GM06990 (cell line): ENCODE measurements at regions not wholly inside any gene's neighbourhood (a gene's known extent, or its start where the extent isn't known, plus 50 kb on each side); places are given as distances from the start of the nearest gene placed in this dataset.

ENCODE experiments used
- DNase-seq: peaks from one replicate; pipeline ENCODE4 v3.0.0-alpha.2; 2011; ENCODE audit not compliant: insufficient read length; ENCODE audit errors: extremely low read depth
- H3K27me3 ChIP-seq: replicated peaks from 2 replicates; pipeline ENCODE4 v1.6.0; 2011; ENCODE audit warnings: low read length; ENCODE audit not compliant: control insufficient read depth, insufficient read depth
- H3K36me3 ChIP-seq: 2 replicates; pipeline ENCODE4 v1.5.1; 2011; ENCODE audit warnings: low read length; ENCODE audit not compliant: control insufficient read depth, insufficient read depth
- H3K4me3 ChIP-seq: replicated peaks from 2 replicates; pipeline ENCODE4 v1.5.1; 2011; ENCODE audit warnings: low read depth, mild to moderate bottlenecking, control low read depth, low read length
- TF ChIP-seq, protein P1 (sequence below): IDR thresholded peaks from 2 replicates; pipeline ENCODE4 v1.5.1; 2011; ENCODE audit warnings: low read length, control low read depth, mild to moderate bottlenecking, inconsistent platforms; ENCODE audit not compliant: insufficient read depth, poor library complexity, severe bottlenecking

DNA sequence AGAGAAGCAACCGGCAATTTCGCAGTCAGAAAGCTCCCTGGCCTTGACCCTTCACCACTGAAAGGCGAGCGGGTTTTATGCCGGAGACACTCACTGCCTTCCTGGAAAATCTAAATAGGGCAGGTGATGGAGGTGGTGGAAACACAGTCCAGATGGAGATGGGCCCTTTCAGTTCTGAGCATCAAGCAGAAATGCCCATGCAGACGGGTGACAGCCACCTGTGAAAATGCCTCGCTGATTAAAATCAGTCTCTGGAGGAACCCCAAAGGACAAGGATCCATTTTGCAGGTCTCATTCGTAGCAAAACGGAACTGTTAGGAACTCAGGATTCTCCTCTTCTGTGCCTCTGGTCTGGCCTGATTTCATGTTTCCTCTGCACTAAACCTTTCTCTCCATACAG, 74.2 kb downstream of the FZD10 start:
- Histone ChIP-seq H3K27me3 (no peaks in the 10 kb centered on the region), H3K4me3 (no peak overlapping the region), H3K36me3 (no peaks in the 10 kb centered on the region)
- no peak for DNase-seq
- TF ChIP-seq, protein P1, sequence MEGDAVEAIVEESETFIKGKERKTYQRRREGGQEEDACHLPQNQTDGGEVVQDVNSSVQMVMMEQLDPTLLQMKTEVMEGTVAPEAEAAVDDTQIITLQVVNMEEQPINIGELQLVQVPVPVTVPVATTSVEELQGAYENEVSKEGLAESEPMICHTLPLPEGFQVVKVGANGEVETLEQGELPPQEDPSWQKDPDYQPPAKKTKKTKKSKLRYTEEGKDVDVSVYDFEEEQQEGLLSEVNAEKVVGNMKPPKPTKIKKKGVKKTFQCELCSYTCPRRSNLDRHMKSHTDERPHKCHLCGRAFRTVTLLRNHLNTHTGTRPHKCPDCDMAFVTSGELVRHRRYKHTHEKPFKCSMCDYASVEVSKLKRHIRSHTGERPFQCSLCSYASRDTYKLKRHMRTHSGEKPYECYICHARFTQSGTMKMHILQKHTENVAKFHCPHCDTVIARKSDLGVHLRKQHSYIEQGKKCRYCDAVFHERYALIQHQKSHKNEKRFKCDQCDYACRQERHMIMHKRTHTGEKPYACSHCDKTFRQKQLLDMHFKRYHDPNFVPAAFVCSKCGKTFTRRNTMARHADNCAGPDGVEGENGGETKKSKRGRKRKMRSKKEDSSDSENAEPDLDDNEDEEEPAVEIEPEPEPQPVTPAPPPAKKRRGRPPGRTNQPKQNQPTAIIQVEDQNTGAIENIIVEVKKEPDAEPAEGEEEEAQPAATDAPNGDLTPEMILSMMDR = no peak

DNA sequence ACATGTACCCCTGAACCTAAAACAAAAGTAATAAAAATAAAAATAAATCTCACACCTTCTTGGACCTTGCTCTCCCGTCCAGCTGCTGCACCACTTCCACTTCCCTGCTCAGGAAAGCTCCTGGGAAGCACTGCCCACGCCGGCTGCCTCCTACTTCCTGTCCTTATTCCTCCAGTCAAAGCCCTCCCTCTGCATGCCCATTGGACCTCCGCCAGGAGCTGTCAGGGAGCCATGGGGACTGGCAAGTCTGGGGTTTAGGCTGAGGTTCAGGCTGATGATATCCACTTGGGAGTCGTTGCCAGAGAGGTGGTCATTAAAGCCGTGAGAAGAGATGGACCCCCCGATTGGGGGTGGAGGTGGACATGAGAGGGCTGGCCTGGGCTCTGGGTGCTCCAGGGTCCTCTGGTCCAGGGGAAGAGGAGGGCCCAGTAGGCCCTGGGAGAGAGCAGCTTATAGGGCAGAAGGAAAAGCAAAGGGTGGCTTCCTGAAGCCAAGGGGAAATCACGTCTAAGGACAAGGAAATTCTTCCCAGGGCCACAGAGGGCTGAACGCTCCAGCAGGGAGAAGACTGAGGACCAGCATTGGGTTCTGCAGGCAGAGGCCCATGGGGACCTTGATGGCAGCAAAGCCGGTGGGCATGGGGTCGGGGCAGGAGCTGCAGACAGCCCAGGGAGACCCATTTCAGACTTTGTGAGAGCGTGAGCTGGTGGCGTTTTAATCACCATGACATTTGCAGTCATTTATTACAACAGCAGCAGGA, 78.7 kb downstream of the FZD10 start:
- Histone ChIP-seq H3K4me3 (no peak overlapping the region), H3K27me3 (no peaks in the 10 kb centered on the region), H3K36me3 (no peaks in the 10 kb centered on the region)
- DNase-seq = no peak
- TF ChIP-seq, protein P1 = no peak

DNA sequence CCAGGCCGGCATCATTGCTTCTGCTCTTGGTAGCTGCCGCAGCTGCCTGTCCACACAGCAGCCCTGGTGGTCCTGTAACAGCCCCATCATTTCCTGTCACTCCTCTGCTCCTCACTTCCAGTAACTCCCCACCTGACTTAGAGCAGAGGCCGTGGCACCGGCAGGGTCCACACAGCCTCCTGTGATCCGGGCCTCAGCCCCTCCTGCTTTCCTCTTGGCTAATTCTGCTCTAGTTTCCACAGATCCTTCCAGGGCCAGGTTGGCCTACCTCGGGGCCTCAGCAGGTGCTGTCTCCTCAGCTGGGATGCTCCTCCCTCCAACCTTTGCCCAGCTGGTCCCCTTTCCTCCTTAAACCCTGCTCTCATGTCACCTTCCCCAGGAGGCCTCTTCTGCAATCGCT, 80.2 kb downstream of the FZD10 start:
- TF ChIP-seq, protein P1 = no peak
- H3K36me3 ChIP-seq = no peaks in the 10 kb centered on the region

DNA sequence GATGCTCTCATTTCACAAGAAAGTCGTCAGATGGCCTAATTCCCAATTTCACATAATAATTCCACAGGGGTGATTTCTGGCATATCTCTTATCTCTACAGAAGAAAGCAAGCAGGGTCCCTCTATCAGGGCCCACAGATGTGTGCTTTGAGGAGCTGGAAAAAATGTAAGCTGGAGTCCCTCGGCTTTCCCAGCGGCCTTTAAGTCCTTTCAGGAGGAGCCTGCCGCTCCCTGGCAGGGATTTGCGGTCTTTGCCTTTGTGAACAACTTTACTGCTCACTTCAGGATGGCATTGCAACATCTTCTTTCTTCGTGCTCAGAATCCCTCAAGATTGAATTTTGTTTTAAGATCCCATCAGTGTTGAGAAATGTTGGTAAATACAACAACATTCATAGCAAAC, 83.0 kb downstream of the FZD10 start:
- H3K36me3 ChIP-seq = no peaks in the 10 kb centered on the region
- TF ChIP-seq, protein P1 = no peak
- DNase-seq = no peak
- H3K27me3 ChIP-seq = no peaks in the 10 kb centered on the region
- no peak overlapping the region for H3K4me3 ChIP-seq

More for the DNA sequence above, 80.2 kb downstream of the FZD10 start:
- Histone ChIP-seq H3K27me3 (no peaks in the 10 kb centered on the region), H3K4me3 (no peak overlapping the region)
- DNase-seq = no peak

DNA sequence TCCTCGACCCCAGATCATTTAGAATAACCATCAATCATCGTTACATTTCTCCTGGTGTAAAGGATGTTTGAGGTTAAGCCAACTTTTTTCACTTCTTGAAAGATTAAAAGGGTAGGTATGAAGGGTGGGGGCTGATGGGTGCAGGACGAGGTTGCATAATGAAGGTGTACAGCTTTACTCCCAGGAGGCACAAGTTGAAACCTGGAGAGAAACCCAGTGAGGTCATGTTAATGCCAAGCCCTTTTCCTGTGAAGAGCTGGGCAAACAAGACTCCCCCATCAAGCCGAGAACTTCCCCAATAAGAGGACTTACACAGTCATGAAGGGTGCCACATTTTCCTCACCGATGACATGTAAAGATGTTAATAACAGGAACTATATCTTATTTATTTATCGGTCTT, 84.3 kb downstream of the FZD10 start:
- Histone ChIP-seq H3K36me3 (no peaks in the 10 kb centered on the region), H3K4me3 (no peak overlapping the region), H3K27me3 (no peaks in the 10 kb centered on the region)
- no peak for DNase-seq
- TF ChIP-seq, protein P1 = no peak
